OCI-LY3 (cell line): ENCODE measurements at regions not wholly inside any gene's neighbourhood (a gene's known extent, or its start where the extent isn't known, plus 50 kb on each side); places are given as distances from the start of the nearest gene placed in this dataset.

Experiments used
- H2AFZ ChIP-seq: fragments of 200-600, 300-600 bp; shearing (Covaris generic); 2 replicates; pipeline ENCODE4 v1.6.0; 2014; ENCODE audit warnings: antibody characterized with exemption, low read depth, low read length
- H3K27ac ChIP-seq: fragments of 200-600, 300-600 bp; sonication (generic); 2 replicates; pipeline ENCODE4 v1.5.1; 2014; ENCODE audit warnings: mild to moderate bottlenecking, low read length, moderate library complexity, mixed read lengths
- H3K27me3 ChIP-seq: fragments of 200-600, 300-600 bp; sonication (generic); 2 replicates; pipeline ENCODE4 v1.6.1; 2014; ENCODE audit warnings: low read depth, low read length, mixed read lengths
- H3K36me3 ChIP-seq: fragments of 200-600, 300-600 bp; sonication (generic); replicated peaks from 2 replicates; pipeline ENCODE3; 2014; ENCODE audit warnings: low read depth, low read length, mixed read lengths
- H3K4me1 ChIP-seq: fragments of 300-600, 200-600 bp; sonication (generic); 2 replicates; pipeline ENCODE4 v1.6.1; 2014; ENCODE audit warnings: low read length, mixed read lengths
- H3K4me2 ChIP-seq: fragments of 200-600, 300-600 bp; sonication (generic); 2 replicates; pipeline ENCODE4 v1.6.1; 2014; ENCODE audit warnings: low read length, mixed read lengths
- H3K4me3 ChIP-seq: fragments of 300-600, 200-600 bp; sonication (generic); 2 replicates; pipeline ENCODE4 v1.5.1; 2014; ENCODE audit warnings: antibody characterized with exemption, mild to moderate bottlenecking, low read length, moderate library complexity
- H3K79me2 ChIP-seq: fragments of 300-600, 200-600 bp; shearing (Covaris generic); 2 replicates; pipeline ENCODE4 v1.6.1; 2014; ENCODE audit warnings: mild to moderate bottlenecking, low read length, mixed read lengths
- H3K9ac ChIP-seq: fragments of 300-600, 200-600 bp; shearing (Covaris generic); 2 replicates; pipeline ENCODE4 v1.6.0; 2014; ENCODE audit warnings: mild to moderate bottlenecking, low read length, moderate library complexity
- H3K9me3 ChIP-seq: fragments of 200-600, 300-600 bp; shearing (Covaris generic); 2 replicates; pipeline ENCODE4 v1.6.1; 2014; ENCODE audit warnings: low read length, mixed read lengths; ENCODE audit not compliant: insufficient read depth
- H4K20me1 ChIP-seq: fragments of 200-600, 300-600 bp; sonication (generic); 2 replicates; pipeline ENCODE4 v1.6.1; 2016; ENCODE audit warnings: low read length, mixed read lengths; ENCODE audit not compliant: insufficient read depth
- EZH2phosphoT487 ChIP-seq: fragments of 200-600 bp; shearing (Covaris generic); IDR thresholded peaks from 2 replicates; pipeline ENCODE4 v1.6.1; 2018; ENCODE audit warnings: antibody characterized with exemption, mixed run types, low read depth
- TF ChIP-seq, protein P1 (sequence below): fragments of 200-600, 300-600 bp; sonication (generic); IDR thresholded peaks from 2 replicates; pipeline ENCODE4 v1.5.1; 2014; ENCODE audit warnings: antibody characterized with exemption, low read length, low read depth

- no peaks in the 10 kb centered on the region for H3K9me3 ChIP-seq
- TF ChIP-seq EZH2phosphoT487: no peak
- TF ChIP-seq, protein P1, sequence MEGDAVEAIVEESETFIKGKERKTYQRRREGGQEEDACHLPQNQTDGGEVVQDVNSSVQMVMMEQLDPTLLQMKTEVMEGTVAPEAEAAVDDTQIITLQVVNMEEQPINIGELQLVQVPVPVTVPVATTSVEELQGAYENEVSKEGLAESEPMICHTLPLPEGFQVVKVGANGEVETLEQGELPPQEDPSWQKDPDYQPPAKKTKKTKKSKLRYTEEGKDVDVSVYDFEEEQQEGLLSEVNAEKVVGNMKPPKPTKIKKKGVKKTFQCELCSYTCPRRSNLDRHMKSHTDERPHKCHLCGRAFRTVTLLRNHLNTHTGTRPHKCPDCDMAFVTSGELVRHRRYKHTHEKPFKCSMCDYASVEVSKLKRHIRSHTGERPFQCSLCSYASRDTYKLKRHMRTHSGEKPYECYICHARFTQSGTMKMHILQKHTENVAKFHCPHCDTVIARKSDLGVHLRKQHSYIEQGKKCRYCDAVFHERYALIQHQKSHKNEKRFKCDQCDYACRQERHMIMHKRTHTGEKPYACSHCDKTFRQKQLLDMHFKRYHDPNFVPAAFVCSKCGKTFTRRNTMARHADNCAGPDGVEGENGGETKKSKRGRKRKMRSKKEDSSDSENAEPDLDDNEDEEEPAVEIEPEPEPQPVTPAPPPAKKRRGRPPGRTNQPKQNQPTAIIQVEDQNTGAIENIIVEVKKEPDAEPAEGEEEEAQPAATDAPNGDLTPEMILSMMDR: no peak
- no peak overlapping the region for H3K4me2 ChIP-seq
- H3K27ac ChIP-seq: no peak overlapping the region
- H3K27me3 ChIP-seq: no peaks in the 10 kb centered on the region
- H3K79me2 ChIP-seq: no peaks in the 10 kb centered on the region
- no peak overlapping the region for H2AFZ ChIP-seq
- H3K4me1 ChIP-seq: no peaks in the 10 kb centered on the region
- H3K9ac ChIP-seq: no peak overlapping the region
- no peaks in the 10 kb centered on the region for H3K36me3 ChIP-seq
- H3K4me3 ChIP-seq: no peak overlapping the region
- no peaks in the 10 kb centered on the region for H4K20me1 ChIP-seq
Observed at GRCh38 chr4:106454021-106454420, 85.4 kb upstream of the GIMD1 start.

- H3K27me3 ChIP-seq: no peaks in the 10 kb centered on the region
- H3K4me2 ChIP-seq: no peak overlapping the region
- no peaks in the 10 kb centered on the region for H3K79me2 ChIP-seq
- H3K4me1 ChIP-seq: no peaks in the 10 kb centered on the region
- no peak overlapping the region for H3K27ac ChIP-seq
- 0 out of 2 replicates have a peak, but pooled peaks cover 5% of the 10 kb centered on the region for H3K9me3 ChIP-seq
- no peak overlapping the region for H3K9ac ChIP-seq
- H3K36me3 ChIP-seq: no peaks in the 10 kb centered on the region
- TF ChIP-seq, protein P1: no peak
- TF ChIP-seq EZH2phosphoT487: no peak
- no peak overlapping the region for H3K4me3 ChIP-seq
- no peaks in the 10 kb centered on the region for H4K20me1 ChIP-seq
- H2AFZ ChIP-seq: no peak overlapping the region
Observed at GRCh38 chr4:106451091-106451490, 82.5 kb upstream of the GIMD1 start.

GRCh38 chr4:106450249-106450648 is 81.7 kb upstream of the GIMD1 start:
- H3K27ac ChIP-seq: no peak overlapping the region
- H3K9me3 ChIP-seq: 0 out of 2 replicates have a peak, but pooled peaks cover 5% of the 10 kb centered on the region
- no peaks in the 10 kb centered on the region for H3K36me3 ChIP-seq
- H3K4me2 ChIP-seq: no peak overlapping the region
- TF ChIP-seq, protein P1: no peak
- TF ChIP-seq EZH2phosphoT487: no peak
- H4K20me1 ChIP-seq: no peaks in the 10 kb centered on the region
- H3K9ac ChIP-seq: no peak overlapping the region
- no peak overlapping the region for H2AFZ ChIP-seq
- no peaks in the 10 kb centered on the region for H3K4me1 ChIP-seq
- no peaks in the 10 kb centered on the region for H3K27me3 ChIP-seq
- H3K4me3 ChIP-seq: no peak overlapping the region
- no peaks in the 10 kb centered on the region for H3K79me2 ChIP-seq

DNA sequence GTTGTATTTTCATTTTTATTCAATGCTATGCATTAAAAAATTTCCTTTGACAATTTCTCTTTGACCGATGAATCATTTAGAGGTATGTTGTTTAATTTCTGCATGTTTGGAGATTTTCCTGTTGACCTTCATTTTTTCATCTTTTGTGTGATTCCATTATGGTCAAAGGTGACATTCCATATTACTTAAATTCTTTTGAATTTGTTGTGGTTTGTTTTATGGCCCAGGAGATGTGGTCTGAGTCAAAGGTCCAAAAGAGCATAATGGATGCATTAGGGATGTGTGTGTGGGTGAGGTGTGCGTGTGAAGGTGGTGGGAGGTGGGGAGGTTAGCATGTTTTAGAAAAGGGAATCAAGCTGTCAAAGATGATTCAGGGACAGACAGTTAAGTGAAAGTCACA is 76.0 kb upstream of the GIMD1 start:
- Histone ChIP-seq H3K36me3 (no peaks in the 10 kb centered on the region), H3K4me2 (no peak overlapping the region), H3K27me3 (no peaks in the 10 kb centered on the region), H3K4me3 (no peak overlapping the region), H3K9me3 (0 out of 2 replicates have a peak, but pooled peaks cover 5% of the 10 kb centered on the region), H3K4me1 (no peaks in the 10 kb centered on the region), H3K9ac (no peak overlapping the region), H2AFZ (no peak overlapping the region), H4K20me1 (no peaks in the 10 kb centered on the region), H3K27ac (no peak overlapping the region), H3K79me2 (no peaks in the 10 kb centered on the region)
- TF ChIP-seq EZH2phosphoT487: no peak
- TF ChIP-seq, protein P1: no peak
